AG04449 (cell line): ENCODE measurements at regions not wholly inside any gene's neighbourhood (a gene's known extent, or its start where the extent isn't known, plus 50 kb on each side); places are given as distances from the start of the nearest gene placed in this dataset.

Experiments
- CTCF ChIA-PET: fragments of 350-600 bp; formaldehyde crosslinking; extraction: SDS; loops from one replicate; lab custom pipeline; 2021; ENCODE audit warnings: antibody characterized with exemption; lab: Yijun Ruan, JAX
- POLR2A ChIA-PET: fragments of 400-600, 350-600 bp; formaldehyde crosslinking; extraction: SDS; loops from one replicate; lab custom pipeline; 2020; ENCODE audit warnings: antibody characterized with exemption, inconsistent platforms; lab: Yijun Ruan, JAX
- DNase-seq: peaks from one replicate; pipeline ENCODE4 v3.0.0-alpha.2; 2010; ENCODE audit warnings: low read depth, low spot score
- H3K4me3 ChIP-seq: 2 replicates; pipeline ENCODE4 v1.5.1; 2011; ENCODE audit warnings: low read depth, mild to moderate bottlenecking, control low read depth, low read length
- TF ChIP-seq, protein P1 (sequence below): IDR thresholded peaks from one replicate; pipeline ENCODE4 v1.5.1; 2011; ENCODE audit warnings: mild to moderate bottlenecking, moderate library complexity, low read length, control low read depth, inconsistent platforms; ENCODE audit not compliant: insufficient read depth; ENCODE audit errors: missing control alignments

DNA sequence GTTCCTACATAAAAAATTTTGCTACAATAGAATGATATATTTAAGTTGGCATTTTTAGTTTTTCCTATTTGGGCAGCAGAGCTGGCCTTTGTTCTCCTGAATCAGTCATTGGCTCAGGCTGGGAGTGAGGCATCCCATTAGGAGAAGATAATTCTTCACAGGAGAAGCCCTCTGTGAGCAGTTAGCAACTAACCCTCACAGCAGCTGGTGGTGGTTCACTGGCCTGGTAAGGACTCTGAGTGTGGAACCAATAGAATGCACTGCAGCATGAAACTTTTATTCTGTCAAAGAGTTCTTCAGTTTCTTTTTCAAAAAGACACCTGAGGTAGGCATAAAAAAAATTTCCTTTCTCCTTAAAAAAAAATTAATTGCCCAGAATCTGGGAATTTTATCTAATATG, 562.6 kb downstream of the ZNF385D start:
- TF ChIP-seq, protein P1, sequence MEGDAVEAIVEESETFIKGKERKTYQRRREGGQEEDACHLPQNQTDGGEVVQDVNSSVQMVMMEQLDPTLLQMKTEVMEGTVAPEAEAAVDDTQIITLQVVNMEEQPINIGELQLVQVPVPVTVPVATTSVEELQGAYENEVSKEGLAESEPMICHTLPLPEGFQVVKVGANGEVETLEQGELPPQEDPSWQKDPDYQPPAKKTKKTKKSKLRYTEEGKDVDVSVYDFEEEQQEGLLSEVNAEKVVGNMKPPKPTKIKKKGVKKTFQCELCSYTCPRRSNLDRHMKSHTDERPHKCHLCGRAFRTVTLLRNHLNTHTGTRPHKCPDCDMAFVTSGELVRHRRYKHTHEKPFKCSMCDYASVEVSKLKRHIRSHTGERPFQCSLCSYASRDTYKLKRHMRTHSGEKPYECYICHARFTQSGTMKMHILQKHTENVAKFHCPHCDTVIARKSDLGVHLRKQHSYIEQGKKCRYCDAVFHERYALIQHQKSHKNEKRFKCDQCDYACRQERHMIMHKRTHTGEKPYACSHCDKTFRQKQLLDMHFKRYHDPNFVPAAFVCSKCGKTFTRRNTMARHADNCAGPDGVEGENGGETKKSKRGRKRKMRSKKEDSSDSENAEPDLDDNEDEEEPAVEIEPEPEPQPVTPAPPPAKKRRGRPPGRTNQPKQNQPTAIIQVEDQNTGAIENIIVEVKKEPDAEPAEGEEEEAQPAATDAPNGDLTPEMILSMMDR = no peak
- DNase-seq = no peak
- ChIA-PET POLR2A (no interaction called here), CTCF (no interaction called here)
- H3K4me3 ChIP-seq = no peak overlapping the region

GRCh38 chr3:21185816-21186314, 565.1 kb downstream of the ZNF385D start:
- DNase-seq = no peak
- POLR2A ChIA-PET = no interaction called here
- TF ChIP-seq, protein P1 = no peak
- no peak overlapping the region for H3K4me3 ChIP-seq
- CTCF ChIA-PET = no interaction called here

DNA sequence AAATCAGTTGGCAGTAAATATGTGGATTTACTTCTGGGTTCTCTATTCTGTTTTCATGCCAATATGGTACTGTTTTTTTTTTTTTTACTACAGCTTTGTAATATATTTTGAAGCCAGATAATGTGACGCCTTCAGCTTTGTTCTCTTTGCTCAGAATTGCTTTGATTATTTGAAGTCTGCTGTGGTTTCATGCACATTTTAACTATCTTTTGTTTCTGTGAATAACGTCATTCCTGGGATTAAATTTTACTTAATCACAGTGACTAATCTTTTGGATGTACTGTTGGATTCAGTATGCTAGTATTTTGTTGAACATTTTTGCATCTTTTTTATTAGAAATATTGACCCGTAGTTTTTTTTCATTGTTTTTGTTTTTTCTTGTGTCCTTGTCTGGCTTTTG, 576.5 kb downstream of the ZNF385D start:
- H3K4me3 ChIP-seq = no peak overlapping the region
- TF ChIP-seq, protein P1 = no peak
- ChIA-PET POLR2A (no interaction called here), CTCF (interaction anchor here (1.0 kb wide), 1 partner anchor 14 kb away, joined by 3 read pairs; no protein-coding TSS in a partner anchor)
- no peak for DNase-seq

- H3K4me3 ChIP-seq = no peak overlapping the region
- DNase-seq = no peak
- TF ChIP-seq, protein P1 = peak; percentile 36
- ChIA-PET CTCF (no interaction called here), POLR2A (no interaction called here)
Measured at GRCh38 chr3:21170964-21171363, 580.0 kb downstream of the ZNF385D start.

DNA sequence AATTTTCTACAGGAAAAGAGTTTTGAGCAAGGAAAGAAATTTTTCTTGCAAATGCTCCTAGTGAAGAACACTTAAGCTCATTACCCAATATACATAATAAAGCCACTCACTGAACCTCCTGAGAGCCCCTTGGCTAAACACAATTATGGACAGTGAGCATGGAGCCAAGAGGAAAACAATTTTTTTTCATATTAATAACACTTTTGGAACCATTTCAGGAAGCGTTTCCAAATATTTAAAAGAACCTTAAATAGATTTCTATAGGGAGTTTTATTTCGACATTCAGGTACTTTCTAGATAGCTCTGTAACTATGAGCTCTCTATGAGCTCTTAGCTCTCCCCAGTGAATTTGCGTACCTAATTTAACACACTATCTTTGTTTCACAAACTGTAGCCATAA, 581.1 kb downstream of the ZNF385D start:
- H3K4me3 ChIP-seq = no peak overlapping the region
- no peak for DNase-seq
- CTCF ChIA-PET = interaction anchor here (1.0 kb wide), 1 partner anchor 11 kb away, joined by 3 read pairs; no protein-coding TSS in a partner anchor
- POLR2A ChIA-PET = no interaction called here
- TF ChIP-seq, protein P1 = no peak

DNA sequence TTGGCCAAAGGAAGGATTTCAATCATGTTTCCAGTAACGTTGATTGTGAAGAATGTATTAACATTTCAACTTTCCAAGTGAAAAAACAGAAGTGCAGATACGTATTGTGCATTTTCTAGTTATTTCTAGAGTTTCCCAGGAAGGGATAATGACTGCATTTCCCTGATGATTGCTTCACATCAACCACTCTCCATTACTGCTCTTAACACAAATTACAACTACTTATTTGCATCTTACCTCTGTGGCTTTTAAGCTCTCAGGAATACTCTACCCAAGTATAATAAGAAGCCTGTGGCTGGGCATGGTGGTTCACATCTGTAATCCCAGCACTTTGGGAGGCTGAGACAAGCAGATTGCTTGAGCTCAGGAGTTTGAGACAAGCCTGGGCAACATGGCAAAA, 582.5 kb downstream of the ZNF385D start:
- POLR2A ChIA-PET = no interaction called here
- H3K4me3 ChIP-seq = no peak overlapping the region
- TF ChIP-seq, protein P1 = no peak
- CTCF ChIA-PET = no interaction called here
- no peak for DNase-seq
